ENCODE measurements at regions not wholly inside any gene's neighbourhood (a gene's known extent, or its start where the extent isn't known, plus 50 kb on each side); places are given as distances from the start of the nearest gene placed in this dataset.
"Not testable (repeated sequence)": the region's sequence is repeated elsewhere in the genome, so short reads cannot be mapped to it uniquely, and the experiment has no call there.

GRCh38 chrX:92430574-92430973 is 651.4 kb downstream of the PCDH11X start:
- not testable (repeated sequence) for DNase-seq (ENCODE audit: low read depth, low spot score)

GRCh38 chrX:92460539-92460938 is 681.4 kb downstream of the PCDH11X start:
- not testable (repeated sequence) for DNase-seq (ENCODE audit: low read depth, low spot score)

GRCh38 chrX:92480165-92480564 is 701.0 kb downstream of the PCDH11X start:
- not testable (repeated sequence) for DNase-seq (ENCODE audit: low read depth, low spot score)

GRCh38 chrX:92485487-92485886 is 706.3 kb downstream of the PCDH11X start:
- DNase-seq (ENCODE audit: low read depth, low spot score), result not testable (repeated sequence)

GRCh38 chrX:92515270-92515669 is 736.1 kb downstream of the PCDH11X start:
- not testable (repeated sequence) for DNase-seq (ENCODE audit: low read depth, low spot score)

GRCh38 chrX:92528995-92529394 is 749.8 kb downstream of the PCDH11X start:
- DNase-seq (ENCODE audit: low read depth, low spot score), result not testable (repeated sequence)

GRCh38 chrX:92540461-92540860 is 761.3 kb downstream of the PCDH11X start:
- DNase-seq (ENCODE audit: low read depth, low spot score), result not testable (repeated sequence)

- not testable (repeated sequence) for DNase-seq (ENCODE audit: low read depth, low spot score)
Observed at GRCh38 chrX:92558323-92558722, 779.1 kb downstream of the PCDH11X start.

- DNase-seq (ENCODE audit: low read depth, low spot score), result not testable (repeated sequence)
Observed at GRCh38 chrX:92558796-92559195, 779.6 kb downstream of the PCDH11X start.

- not testable (repeated sequence) for DNase-seq (ENCODE audit: low read depth, low spot score)
Observed at GRCh38 chrX:92560083-92560482, 780.9 kb downstream of the PCDH11X start.

- DNase-seq (ENCODE audit: low read depth, low spot score), result not testable (repeated sequence)
Observed at GRCh38 chrX:92570217-92570616, 791.0 kb downstream of the PCDH11X start.

- not testable (repeated sequence) for DNase-seq (ENCODE audit: low read depth, low spot score)
Observed at GRCh38 chrX:92586643-92587042, 807.5 kb downstream of the PCDH11X start.

GRCh38 chrX:92589676-92590075 is 810.5 kb downstream of the PCDH11X start:
- peak; percentile 6 for DNase-seq (ENCODE audit: low read depth, low spot score)

GRCh38 chrX:92590726-92591298 is 811.6 kb downstream of the PCDH11X start:
- peak; percentile 57 for DNase-seq (ENCODE audit: low read depth, low spot score)

- not testable (repeated sequence) for DNase-seq (ENCODE audit: low read depth, low spot score)
Observed at GRCh38 chrX:92611517-92611916, 832.3 kb downstream of the PCDH11X start.

- DNase-seq (ENCODE audit: low read depth, low spot score), result not testable (repeated sequence)
Observed at GRCh38 chrX:92626699-92627098, 847.5 kb downstream of the PCDH11X start.

GRCh38 chrX:92657593-92657992 is 878.4 kb downstream of the PCDH11X start:
- not testable (repeated sequence) for DNase-seq (ENCODE audit: low read depth, low spot score)

- DNase-seq (ENCODE audit: low read depth, low spot score), result not testable (repeated sequence)
Observed at GRCh38 chrX:92659743-92660142, 880.6 kb downstream of the PCDH11X start.

- peak; percentile 19 for DNase-seq (ENCODE audit: low read depth, low spot score)
Observed at GRCh38 chrX:92692796-92693195, 913.6 kb downstream of the PCDH11X start.

- DNase-seq (ENCODE audit: low read depth, low spot score), result not testable (repeated sequence)
Observed at GRCh38 chrX:92699388-92700092, 920.4 kb downstream of the PCDH11X start.

- not testable (repeated sequence) for DNase-seq (ENCODE audit: low read depth, low spot score)
Observed at GRCh38 chrX:92709784-92710183, 930.6 kb downstream of the PCDH11X start.
